NB4 (cell line): ENCODE measurements at regions not wholly inside any gene's neighbourhood (a gene's known extent, or its start where the extent isn't known, plus 50 kb on each side); places are given as distances from the start of the nearest gene placed in this dataset.

ENCODE experiments used
- DNase-seq: peaks from one replicate; pipeline ENCODE4 v3.0.0; 2010; ENCODE audit warnings: low read depth
- H3K4me3 ChIP-seq: one replicate; pipeline ENCODE4 v1.5.1; 2011; ENCODE audit warnings: mild to moderate bottlenecking, low read depth, low read length, moderate library complexity
- MYC ChIP-seq: IDR thresholded peaks from 2 replicates; pipeline ENCODE4 v1.6.1; 2011; ENCODE audit warnings: low read depth, low read length
- POLR2A ChIP-seq: IDR thresholded peaks from 2 replicates; pipeline ENCODE4 v1.6.1; 2011; ENCODE audit warnings: mild to moderate bottlenecking; ENCODE audit not compliant: insufficient read length; ENCODE audit errors: extremely low read depth
- TF ChIP-seq, protein P1 (sequence below): IDR thresholded peaks from one replicate; pipeline ENCODE4 v1.5.1; 2012; ENCODE audit warnings: low read depth, low read length
- TF ChIP-seq, protein P2 (sequence below): IDR thresholded peaks from 2 replicates; pipeline ENCODE4 v1.6.1; 2011; ENCODE audit warnings: low read depth, low read length

DNA sequence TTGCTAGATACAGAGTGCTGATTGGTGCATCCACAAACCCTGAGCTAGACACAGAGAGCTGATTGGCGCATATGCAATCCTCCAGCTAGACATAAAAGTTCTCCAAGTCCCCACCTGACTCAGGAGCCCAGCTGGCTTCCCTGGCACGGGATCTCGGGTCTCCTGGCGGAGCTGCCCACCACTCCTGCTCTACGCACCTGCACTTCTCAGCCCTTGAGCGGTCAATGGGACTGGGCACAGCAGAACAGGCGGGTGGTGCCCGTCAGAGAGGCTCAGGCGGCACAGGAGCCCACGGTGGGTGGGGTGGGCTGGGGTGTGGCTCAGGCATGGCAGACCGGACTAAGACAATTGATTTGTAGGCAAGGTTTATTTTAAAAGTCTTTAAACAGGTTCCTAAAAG lies 1365.5 kb downstream of the FAM181B start:
- DNase-seq: no peak
- TF ChIP-seq, protein P1, sequence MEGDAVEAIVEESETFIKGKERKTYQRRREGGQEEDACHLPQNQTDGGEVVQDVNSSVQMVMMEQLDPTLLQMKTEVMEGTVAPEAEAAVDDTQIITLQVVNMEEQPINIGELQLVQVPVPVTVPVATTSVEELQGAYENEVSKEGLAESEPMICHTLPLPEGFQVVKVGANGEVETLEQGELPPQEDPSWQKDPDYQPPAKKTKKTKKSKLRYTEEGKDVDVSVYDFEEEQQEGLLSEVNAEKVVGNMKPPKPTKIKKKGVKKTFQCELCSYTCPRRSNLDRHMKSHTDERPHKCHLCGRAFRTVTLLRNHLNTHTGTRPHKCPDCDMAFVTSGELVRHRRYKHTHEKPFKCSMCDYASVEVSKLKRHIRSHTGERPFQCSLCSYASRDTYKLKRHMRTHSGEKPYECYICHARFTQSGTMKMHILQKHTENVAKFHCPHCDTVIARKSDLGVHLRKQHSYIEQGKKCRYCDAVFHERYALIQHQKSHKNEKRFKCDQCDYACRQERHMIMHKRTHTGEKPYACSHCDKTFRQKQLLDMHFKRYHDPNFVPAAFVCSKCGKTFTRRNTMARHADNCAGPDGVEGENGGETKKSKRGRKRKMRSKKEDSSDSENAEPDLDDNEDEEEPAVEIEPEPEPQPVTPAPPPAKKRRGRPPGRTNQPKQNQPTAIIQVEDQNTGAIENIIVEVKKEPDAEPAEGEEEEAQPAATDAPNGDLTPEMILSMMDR: no peak
- no peak for TF ChIP-seq MYC
- TF ChIP-seq, protein P2, sequence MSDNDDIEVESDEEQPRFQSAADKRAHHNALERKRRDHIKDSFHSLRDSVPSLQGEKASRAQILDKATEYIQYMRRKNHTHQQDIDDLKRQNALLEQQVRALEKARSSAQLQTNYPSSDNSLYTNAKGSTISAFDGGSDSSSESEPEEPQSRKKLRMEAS: no peak
- TF ChIP-seq POLR2A: no peak
- no peak overlapping the region for H3K4me3 ChIP-seq

DNA sequence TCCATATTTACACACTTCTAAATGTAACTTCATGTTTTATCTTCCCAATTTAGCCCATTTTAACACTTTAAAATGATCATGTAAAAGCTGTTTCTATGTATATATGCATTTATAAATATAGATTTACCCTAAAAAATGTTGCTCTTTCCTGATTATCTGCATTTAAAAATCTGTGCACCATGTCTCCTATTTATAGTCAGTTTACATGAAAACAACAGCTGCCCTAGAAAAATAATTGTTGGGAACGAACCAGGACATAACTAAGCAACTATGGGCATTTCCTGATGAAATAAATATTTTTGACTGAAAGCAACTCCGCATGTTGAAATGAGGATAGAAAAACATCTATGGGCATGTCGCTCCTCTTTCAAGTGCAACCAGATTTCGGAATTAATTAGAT lies 1368.2 kb downstream of the FAM181B start:
- no peak overlapping the region for H3K4me3 ChIP-seq
- DNase-seq: no peak
- no peak for TF ChIP-seq MYC
- TF ChIP-seq, protein P2: no peak
- no peak for TF ChIP-seq POLR2A
- TF ChIP-seq, protein P1: no peak

DNA sequence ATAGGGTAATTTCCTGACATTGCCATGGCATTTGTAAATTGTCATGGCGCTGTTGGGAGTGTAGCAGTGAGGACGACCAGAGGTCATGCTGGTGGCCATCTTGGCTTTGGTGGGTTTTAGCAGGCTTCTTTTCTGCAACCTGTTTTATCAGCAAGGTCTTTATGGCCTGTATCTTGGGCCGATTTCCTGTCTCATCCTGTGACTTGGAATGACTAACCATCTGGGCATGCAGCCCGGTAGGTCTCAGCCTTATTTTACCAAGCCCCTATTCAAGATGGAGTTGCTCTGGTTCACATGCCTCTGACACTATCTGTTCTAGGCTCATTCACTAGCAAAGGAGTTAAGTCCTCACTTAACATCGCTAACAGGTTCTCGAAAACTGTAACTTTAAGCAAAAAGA lies 1374.2 kb downstream of the FAM181B start:
- TF ChIP-seq MYC (no peak), POLR2A (no peak)
- TF ChIP-seq, protein P1: no peak
- TF ChIP-seq, protein P2: no peak
- no peak for DNase-seq
- no peak overlapping the region for H3K4me3 ChIP-seq

DNA sequence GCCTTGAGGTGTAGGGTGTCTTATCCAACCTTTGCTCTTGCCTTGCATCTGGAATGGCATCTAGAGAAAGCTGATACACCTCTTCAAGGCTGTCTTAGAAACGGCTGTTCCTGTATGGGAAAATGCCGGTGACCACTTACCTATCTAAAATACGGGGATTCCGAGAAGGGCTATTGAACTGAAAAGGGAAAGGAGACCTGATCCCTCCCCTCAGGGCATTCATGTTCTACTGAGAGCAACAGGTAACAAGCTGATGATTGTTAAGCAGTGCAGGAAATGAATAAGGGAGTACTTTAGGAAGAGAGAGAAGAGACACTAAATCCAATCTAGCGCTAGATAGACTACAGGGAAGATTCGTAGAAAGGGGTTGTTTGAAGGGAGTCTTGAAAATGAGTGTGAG lies 1388.1 kb downstream of the FAM181B start:
- DNase-seq: no peak
- H3K4me3 ChIP-seq: no peak overlapping the region
- TF ChIP-seq MYC (no peak), POLR2A (no peak)
- TF ChIP-seq, protein P1: no peak
- TF ChIP-seq, protein P2: no peak

DNA sequence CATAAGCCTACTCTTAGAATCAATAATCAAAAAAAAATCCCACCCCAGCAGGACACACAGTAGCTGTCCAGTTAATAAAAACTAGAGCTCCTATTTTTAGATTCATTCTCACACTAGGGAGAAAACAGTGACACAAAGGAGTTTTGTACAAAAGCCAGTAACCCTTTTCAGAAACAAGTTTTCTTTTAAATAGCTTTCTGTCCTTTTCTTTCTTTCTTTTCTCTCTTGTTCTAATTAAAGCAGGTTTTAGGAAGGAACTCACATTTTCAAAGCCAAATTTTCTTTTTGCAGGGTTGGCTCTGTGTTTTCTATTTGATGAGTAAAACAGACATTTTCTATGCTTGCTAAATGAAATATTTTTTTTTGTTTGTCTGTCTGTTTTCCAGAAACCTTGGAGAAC lies 1390.7 kb downstream of the FAM181B start:
- DNase-seq: no peak
- no peak overlapping the region for H3K4me3 ChIP-seq
- no peak for TF ChIP-seq POLR2A

DNA sequence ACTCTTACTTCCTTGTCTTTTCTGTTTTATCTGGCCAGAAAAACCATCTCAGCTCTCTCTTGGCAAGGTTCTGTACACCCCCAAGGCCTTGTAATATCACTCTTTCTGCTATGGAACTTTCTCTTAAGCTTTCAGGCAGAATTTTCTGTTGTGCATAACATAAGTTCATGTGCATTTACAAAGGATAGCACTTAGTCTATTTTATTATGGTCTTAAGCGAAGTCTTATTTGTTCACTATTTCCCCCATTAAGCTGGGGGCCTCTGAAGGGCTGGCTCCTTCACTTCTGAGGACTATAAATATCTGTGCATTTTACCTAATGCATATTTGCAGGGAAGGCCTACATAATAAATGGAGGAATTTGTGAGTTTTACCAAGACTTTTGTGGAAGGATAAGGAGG lies 1393.4 kb downstream of the FAM181B start:
- H3K4me3 ChIP-seq: no peak overlapping the region
- DNase-seq: no peak
- TF ChIP-seq MYC (no peak), POLR2A (no peak)
- TF ChIP-seq, protein P2: no peak
- TF ChIP-seq, protein P1: no peak
